RWPE1 (cell line): ENCODE measurements at regions not wholly inside any gene's neighbourhood (a gene's known extent, or its start where the extent isn't known, plus 50 kb on each side); places are given as distances from the start of the nearest gene placed in this dataset.

Experiments used
- CTCF ChIA-PET: fragments of 350-600 bp; sonication (Branson Sonifier 250); formaldehyde crosslinking; extraction: SDS; loops from one replicate; lab custom pipeline; 2021; lab: Yijun Ruan, JAX
- POLR2A ChIA-PET: fragments of 400-600 bp; formaldehyde crosslinking; extraction: SDS; loops from one replicate; lab custom pipeline; 2020; ENCODE audit warnings: antibody characterized with exemption; ENCODE audit not compliant: low non-redundant PET; lab: Yijun Ruan, JAX
- DNase-seq: peaks from one replicate; pipeline ENCODE4 v3.0.0; 2012; ENCODE audit warnings: low spot score
- H3K27ac ChIP-seq: fragments of 450-650 bp; 2 replicates; pipeline ENCODE4 v1.5.1; 2017
- TF ChIP-seq, protein P1 (sequence below): fragments of 450-650 bp; conservative IDR thresholded peaks from 2 replicates; pipeline ENCODE4 v1.5.1; 2017; ENCODE audit warnings: low read depth, mild to moderate bottlenecking

DNA sequence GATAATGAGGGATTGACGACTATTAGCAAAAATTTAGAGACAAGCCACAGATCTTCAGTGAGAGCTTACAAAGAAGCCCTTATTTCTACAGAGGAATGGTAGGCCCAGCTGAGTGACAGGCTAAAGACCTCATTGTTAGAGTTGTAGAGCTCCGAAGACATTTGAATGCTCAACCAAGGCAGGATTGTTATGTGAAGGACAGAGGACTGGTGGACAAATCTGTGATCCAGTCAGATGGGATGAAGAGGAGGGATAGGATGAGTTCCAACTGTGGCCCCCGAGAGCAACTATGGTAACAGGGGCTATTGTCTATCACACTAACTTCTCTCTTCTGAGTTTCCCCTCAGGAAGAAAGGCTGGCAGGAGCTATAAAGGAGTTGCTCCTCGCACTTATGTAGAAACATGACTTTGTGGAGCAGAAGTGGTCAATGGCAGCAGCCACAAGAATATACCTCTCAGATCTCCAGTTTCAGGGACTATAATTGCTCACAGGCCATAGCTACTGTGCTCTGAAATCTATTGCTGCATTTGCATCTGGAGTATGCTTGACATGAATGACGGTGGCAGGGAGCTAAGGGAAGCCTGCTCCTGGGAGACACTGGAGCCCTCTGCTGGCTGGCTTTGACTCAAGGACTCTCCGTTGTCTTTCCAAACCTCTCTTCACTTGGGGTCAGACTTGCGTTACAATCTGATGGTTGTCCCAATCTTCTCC is 50.3 kb upstream of the GREB1L start:
- CTCF ChIA-PET: interaction anchor here (0.6 to 1.2 kb wide), 6 partner anchors 16 to 792 kb away, joined by 3 to 5 read pairs (median 4); partner anchors contain the start of gene ROCK1
- H3K27ac ChIP-seq: no peak overlapping the region
- TF ChIP-seq, protein P1, sequence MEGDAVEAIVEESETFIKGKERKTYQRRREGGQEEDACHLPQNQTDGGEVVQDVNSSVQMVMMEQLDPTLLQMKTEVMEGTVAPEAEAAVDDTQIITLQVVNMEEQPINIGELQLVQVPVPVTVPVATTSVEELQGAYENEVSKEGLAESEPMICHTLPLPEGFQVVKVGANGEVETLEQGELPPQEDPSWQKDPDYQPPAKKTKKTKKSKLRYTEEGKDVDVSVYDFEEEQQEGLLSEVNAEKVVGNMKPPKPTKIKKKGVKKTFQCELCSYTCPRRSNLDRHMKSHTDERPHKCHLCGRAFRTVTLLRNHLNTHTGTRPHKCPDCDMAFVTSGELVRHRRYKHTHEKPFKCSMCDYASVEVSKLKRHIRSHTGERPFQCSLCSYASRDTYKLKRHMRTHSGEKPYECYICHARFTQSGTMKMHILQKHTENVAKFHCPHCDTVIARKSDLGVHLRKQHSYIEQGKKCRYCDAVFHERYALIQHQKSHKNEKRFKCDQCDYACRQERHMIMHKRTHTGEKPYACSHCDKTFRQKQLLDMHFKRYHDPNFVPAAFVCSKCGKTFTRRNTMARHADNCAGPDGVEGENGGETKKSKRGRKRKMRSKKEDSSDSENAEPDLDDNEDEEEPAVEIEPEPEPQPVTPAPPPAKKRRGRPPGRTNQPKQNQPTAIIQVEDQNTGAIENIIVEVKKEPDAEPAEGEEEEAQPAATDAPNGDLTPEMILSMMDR: peak; percentile 43
- DNase-seq: peak; percentile 38
- POLR2A ChIA-PET: interaction anchor here (0.6 kb wide), 1 partner anchor 653 kb away, joined by 4 read pairs; no protein-coding TSS in a partner anchor
